ENCODE measurements at regions not wholly inside any gene's neighbourhood (a gene's known extent, or its start where the extent isn't known, plus 50 kb on each side); places are given as distances from the start of the nearest gene placed in this dataset.
"Not testable (repeated sequence)": the region's sequence is repeated elsewhere in the genome, so short reads cannot be mapped to it uniquely, and the experiment has no call there.

DNA sequence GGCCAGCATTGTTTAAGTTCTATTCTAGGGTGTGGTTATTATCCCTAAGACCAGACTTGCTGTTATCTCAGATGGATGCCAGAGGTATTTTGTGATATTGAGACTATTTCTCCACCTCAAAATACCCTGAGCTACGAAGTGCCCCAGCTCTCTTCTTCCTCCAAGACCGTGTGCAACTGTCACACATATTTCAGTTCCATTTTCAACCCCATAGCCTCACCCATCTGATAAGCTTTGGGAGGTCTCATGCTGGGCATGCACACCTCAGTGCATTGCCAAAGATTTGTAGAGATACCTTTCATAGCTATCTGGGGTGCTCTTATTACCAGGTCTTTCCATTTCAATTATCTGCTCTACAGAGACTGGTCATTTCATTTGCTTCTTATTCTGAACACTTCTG, 815.8 kb upstream of the EYS start:
- intact Hi-C loops (cut with micrococcal nuclease), result no loop called here

DNA sequence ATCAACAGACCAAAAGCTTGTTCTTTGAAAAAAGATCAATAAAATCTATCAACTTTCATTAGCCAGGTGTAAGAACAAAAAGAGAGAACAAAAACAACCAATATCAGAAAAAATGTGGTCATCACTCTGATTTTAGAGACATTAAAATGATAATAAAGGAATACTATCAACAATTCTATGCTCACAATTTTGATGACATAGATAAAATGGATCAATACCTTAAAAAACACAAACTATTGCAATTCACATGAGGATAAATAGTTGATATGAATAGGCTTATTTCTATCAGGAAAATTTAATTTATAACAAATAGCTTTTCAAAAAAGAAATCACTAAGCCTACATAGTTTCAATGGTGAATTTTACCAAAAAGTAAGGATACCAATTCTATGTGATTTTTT, 809.4 kb upstream of the EYS start:
- intact Hi-C loops (cut with micrococcal nuclease), result no loop called here

DNA sequence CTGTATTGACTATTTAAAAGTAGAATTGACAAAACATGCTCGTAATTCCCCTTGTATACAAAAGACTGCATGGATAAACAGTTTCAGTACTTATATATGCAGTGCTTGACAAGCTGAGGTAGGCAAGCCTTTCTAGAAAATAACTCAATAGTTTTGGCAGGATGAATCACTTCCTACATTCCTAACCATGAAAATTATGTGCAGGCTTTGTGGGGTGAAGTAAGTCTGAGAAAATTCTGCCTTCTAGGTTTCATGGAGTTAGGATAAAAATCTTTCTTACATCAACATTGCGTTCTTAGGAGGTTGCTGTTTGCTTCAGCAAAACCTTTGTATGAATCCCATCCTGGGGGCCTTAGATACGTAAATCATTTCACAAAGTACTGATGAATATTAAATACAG, 801.4 kb upstream of the EYS start:
- intact Hi-C loops (cut with micrococcal nuclease), result no loop called here

- intact Hi-C loops (cut with micrococcal nuclease), result no loop called here
Measured at GRCh38 chr6:66499851-66500250, 792.8 kb upstream of the EYS start.

DNA sequence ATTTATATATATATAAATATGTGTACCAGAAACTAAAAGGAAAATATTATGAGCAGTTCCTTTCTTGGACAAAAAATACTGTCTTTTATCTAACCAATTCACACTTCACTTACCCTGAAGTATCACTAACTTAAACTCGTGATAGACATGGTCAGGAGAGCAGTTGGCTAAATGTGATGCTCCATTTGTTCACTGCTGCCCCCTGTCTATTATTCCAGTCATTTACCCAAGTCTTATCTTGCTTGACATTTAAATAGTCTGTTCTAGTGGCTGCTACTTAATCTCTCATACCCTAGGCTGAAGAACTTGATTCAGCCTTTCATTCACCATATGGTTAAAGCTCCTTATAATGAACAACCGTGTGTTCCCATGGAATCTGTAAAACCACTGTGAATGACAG, 789.6 kb upstream of the EYS start:
- intact Hi-C loops (cut with micrococcal nuclease), result no loop called here

DNA sequence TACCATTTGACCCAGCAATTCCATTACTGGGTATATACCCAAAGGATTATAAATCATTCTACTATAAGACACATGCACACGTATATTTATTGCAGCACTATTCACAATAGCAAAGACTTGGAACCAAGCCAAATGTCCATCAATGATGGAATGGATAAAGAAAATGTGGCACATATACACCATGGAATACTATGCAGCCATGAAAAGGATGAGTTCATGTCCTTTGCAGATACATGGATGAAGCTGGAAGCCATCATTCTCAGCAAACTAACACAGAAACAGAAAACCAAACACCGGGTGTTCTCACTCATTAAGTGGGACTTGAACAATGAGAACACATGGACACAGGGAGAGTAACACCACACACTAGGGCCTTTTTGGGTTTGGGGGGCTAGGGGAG, 787.6 kb upstream of the EYS start:
- intact Hi-C loops (cut with micrococcal nuclease), result not testable (repeated sequence)

GRCh38 chr6:66489269-66489987, 782.4 kb upstream of the EYS start:
- intact Hi-C loops (cut with micrococcal nuclease), result no loop called here

DNA sequence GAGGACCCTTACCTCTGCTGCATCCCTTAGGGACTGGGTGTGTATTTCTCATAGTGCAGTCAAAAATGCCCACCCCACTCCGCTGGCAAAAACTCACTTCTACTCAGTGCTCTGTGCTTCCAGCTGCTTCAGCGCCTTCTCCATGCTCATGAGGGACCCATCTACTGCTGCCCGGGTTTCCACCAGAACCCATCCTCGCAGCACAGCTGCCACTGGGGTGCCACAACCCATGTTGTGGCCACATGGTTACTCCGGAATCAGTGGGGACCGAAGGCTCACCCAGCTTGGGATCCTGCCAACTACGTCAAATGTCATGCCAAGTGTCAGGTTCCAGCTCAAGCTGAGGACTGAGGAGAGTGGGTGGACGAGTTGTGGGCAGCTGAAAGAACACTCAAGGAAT, 774.2 kb upstream of the EYS start:
- intact Hi-C loops (cut with micrococcal nuclease), result no loop called here

DNA sequence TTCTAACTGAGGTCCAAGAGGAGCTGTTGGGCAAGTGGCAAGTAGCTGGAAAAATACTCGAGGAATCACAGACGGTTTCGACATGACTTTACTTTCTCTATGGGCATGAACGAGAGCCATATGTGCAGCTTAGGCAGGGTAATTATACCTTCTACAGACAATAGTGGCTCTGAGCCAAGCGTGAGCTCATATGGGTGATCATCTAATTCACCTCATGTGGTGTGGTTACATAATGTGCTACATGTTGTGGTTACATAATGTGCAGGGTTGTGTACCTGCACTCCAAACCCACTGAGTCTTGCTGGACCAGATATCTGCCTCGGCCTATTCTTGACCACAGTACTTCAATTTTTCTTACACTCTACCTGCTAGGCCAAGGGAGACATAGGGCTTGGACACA, 771.7 kb upstream of the EYS start:
- intact Hi-C loops (cut with micrococcal nuclease), result no loop called here

GRCh38 chr6:66435321-66435720, 728.3 kb upstream of the EYS start:
- intact Hi-C loops (cut with micrococcal nuclease), result no loop called here

DNA sequence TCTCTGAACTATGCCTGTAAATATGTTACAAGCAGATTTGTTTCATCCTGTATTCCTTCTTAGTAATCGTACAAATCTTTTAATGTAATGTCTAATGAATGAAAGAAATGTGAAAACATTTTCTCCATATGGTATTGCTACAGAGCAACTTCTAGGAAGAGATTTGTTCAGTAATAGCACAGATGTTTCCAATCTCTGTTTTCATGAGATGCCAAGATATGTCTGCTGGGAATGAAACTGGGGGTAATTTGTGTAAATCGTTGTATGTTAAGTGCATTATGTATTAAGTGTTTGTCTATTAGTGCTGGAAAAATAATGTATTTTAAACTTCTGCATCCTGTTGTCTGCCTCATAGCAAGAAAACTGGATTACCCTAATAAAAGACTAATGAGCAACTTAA, 722.2 kb upstream of the EYS start:
- intact Hi-C loops (cut with micrococcal nuclease), result no loop called here

GRCh38 chr6:66423047-66423446, 716.0 kb upstream of the EYS start:
- intact Hi-C loops (cut with micrococcal nuclease), result no loop called here

DNA sequence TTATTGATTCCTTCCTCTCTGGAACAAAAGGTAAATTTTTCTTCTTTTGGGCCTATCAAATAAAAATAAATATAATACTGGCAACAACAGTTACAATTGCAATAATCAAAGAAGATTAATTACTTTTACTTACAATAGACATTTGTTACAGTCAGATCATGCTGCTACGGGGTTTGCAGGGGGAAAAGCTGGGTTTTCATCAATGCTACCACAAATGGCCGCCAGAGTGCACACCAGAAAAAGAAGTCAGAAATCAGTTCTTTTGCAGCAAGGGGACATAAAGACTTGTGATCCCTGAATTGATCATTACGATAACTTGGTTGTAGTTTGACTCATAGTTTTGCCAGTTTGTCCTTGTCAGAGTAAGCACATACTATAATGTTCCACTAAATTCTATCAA, 714.5 kb upstream of the EYS start:
- intact Hi-C loops (cut with micrococcal nuclease), result no loop called here

GRCh38 chr6:66418906-66419305, 711.9 kb upstream of the EYS start:
- intact Hi-C loops (cut with micrococcal nuclease), result no loop called here

DNA sequence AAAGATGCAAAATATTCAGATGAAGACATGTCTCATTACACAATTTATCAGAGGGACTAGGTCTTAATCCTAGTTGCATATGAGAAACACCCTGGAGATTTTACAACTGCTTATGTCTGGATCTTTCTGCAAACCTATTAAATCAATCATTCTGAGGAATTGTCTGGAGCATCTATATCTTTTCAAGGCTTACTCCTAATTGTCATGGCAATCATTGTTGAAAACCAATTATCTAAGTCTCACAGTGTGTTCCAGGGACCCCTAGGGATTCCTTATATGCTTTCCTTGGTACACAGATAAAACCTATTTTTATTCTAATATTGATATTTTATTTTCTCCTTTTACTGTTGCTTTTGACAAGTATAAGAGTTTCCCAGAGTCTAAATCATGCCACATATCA, 696.9 kb upstream of the EYS start:
- intact Hi-C loops (cut with micrococcal nuclease), result no loop called here

GRCh38 chr6:66402873-66403272, 695.8 kb upstream of the EYS start:
- intact Hi-C loops (cut with micrococcal nuclease), result no loop called here

DNA sequence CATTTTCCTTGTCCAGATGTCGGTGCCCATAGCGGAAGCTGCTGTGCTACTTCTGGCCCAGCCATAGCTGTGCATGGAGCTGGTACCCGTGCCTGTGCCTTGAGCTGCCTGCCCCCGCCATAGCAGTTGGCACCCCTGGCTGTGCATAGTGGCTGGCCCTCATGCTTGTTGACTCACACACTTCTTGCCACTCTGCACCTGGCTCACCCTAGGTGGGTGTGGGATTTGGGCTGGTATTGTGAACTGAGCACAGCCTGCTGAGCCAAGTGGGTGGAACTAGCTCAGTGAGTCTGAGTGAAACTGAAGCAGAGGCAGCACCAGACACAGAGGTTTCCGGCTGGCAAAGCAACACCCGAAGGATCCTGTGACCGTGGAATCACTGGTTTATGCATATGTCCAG, 689.5 kb upstream of the EYS start:
- intact Hi-C loops (cut with micrococcal nuclease), result no loop called here

DNA sequence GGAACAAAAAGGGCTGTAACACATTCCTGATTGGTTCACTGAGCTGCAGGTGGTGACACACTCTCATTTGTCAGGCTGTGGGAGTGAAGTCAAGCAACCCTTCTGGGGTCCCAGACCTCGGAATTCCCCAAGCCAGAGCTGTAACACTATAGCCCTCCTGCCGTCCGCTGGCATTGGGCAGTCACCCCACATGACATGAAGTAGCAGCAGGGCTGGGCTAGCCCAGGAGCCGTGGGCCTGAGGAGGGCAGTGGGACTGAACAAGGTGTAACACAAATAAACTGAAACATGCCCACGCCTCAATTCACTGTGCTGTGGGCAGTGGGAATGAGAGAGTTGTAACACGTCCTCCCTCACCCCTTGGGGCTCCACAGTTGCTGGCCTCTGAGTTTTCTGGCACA, 689.1 kb upstream of the EYS start:
- intact Hi-C loops (cut with micrococcal nuclease), result no loop called here

GRCh38 chr6:66390393-66390792, 683.4 kb upstream of the EYS start:
- intact Hi-C loops (cut with micrococcal nuclease), result no loop called here

DNA sequence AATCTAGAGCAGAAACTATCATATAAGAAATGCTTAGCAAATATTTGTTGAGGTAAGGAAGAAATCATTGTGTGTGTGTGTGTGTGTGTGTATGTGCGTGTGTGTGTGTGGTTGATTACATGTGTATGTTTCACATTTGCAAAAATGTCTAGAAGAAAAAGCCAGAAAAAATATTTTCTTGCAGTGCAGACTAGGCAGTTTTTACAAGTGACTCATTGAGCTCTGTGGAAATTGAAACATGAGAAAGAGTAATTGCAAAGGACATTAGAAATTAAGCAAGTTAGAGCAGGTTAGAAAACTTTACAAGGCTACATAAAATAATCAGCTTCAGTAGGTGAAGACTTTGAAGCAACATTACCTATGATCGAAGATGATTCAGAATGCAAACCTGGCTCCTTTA, 669.0 kb upstream of the EYS start:
- intact Hi-C loops (cut with micrococcal nuclease), result no loop called here

DNA sequence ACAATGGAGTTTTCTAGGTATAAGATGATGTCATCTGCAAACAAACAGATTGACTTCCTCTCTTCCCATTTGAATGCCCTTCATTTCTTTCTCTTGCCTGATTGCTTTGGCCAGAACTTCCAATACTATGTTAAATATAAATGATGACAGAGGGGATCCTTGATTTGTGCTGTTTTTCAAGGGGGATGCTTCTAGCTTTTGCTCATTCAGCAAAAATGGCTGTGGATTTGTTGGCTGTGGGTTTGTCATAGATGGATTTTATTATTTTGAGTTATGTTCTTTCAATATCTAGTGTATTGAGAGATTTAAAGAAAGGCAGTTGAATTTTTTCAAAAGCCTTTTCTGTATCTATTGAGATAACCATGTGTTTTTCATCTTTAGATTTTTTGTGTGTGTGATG, 662.4 kb upstream of the EYS start:
- intact Hi-C loops (cut with micrococcal nuclease), result no loop called here

- intact Hi-C loops (cut with micrococcal nuclease), result no loop called here
Measured at GRCh38 chr6:66362888-66363287, 655.9 kb upstream of the EYS start.

- intact Hi-C loops (cut with micrococcal nuclease), result no loop called here
Measured at GRCh38 chr6:66361886-66362285, 654.9 kb upstream of the EYS start.

GRCh38 chr6:66357781-66358180, 650.8 kb upstream of the EYS start:
- intact Hi-C loops (cut with micrococcal nuclease), result no loop called here
